Suprapubic skin (tissue), 4 donors: ENCODE measurements at regions not wholly inside any gene's neighbourhood (a gene's known extent, or its start where the extent isn't known, plus 50 kb on each side); places are given as distances from the start of the nearest gene placed in this dataset.

Source experiments
- DNase-seq, 2 donors: peaks; one replicate each; pipeline ENCODE4 v3.0.0-alpha.2; 2019; ENCODE audit warnings: low spot score in 2 of 2
- H3K27ac ChIP-seq: fragments of 200-600 bp; sonication (generic); one replicate; pipeline ENCODE4 v1.5.1; 2019
- H3K27me3 ChIP-seq: fragments of 200-600 bp; sonication (generic); one replicate; pipeline ENCODE4 v1.5.1; 2019
- H3K36me3 ChIP-seq: fragments of 200-600 bp; sonication (generic); one replicate; pipeline ENCODE4 v1.5.1; 2019
- H3K4me1 ChIP-seq: fragments of 200-600 bp; sonication (generic); one replicate; pipeline ENCODE4 v1.5.1; 2019
- H3K4me3 ChIP-seq: fragments of 200-600 bp; sonication (generic); one replicate; pipeline ENCODE4 v1.5.1; 2019; ENCODE audit warnings: mild to moderate bottlenecking
- H3K9me3 ChIP-seq: fragments of 200-600 bp; sonication (generic); one replicate; pipeline ENCODE4 v1.5.1; 2019
- EP300 ChIP-seq: sonication (generic); formaldehyde crosslinking; IDR thresholded peaks from one replicate; pipeline ENCODE4 v1.6.1; 2017; ENCODE audit warnings: antibody characterized with exemption
- POLR2A ChIP-seq, 2 donors: fragments of 450-650 bp; IDR thresholded peaks; one replicate each; pipeline ENCODE4 v1.6.1; 2017; ENCODE audit warnings: antibody characterized with exemption in 2 of 2, mild to moderate bottlenecking in 2 of 2, moderate library complexity in 2 of 2
- POLR2AphosphoS5 ChIP-seq, 3 donors: sonication (generic); formaldehyde crosslinking; IDR thresholded peaks; one replicate each; pipeline ENCODE4 v1.6.1; 2017; ENCODE audit warnings: antibody characterized with exemption in 3 of 3
- WGBS: methylation state at CpG from one replicate; pipeline ENCODE4 v1.1.5; 2018; 5-methylcytosine and 5-hydroxymethylcytosine counted together
- TF ChIP-seq, protein P1 (sequence below), 2 donors: fragments of 200-600 bp in 1 of 2; fragments of 450-650 bp in 1 of 2; sonication (generic) in 1 of 2; IDR thresholded peaks; one replicate each; pipeline ENCODE4 v1.5.1; 2016 to 2019; ENCODE audit warnings: antibody characterized with exemption in 2 of 2, mild to moderate bottlenecking in 1 of 2, moderate library complexity in 1 of 2

DNA sequence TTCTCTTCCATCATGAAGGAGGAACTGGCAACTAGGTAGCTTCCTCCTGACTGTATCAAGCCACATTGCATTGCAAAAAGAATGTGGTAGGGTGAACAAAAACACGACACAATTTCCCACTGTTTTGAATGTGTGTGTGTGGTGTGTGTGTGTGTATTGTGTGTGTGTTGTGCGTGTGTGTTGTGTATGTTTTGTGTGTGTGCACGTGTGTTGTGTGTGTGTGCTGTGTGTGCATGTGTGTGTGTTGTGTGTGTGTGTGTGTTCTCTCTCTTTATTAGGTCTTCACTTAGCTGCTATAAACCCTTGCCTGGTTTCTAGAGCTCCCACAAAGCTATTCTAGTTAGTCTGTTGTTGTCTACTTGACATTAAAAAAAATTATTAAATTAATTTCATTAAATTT lies 550.0 kb upstream of the GYPC start:
- WGBS, result 90% methylated on average over 3 of the region's 3 CpGs
- Histone ChIP-seq H3K4me1 (no peaks in the 10 kb centered on the region), H3K27ac (no peak overlapping the region), H3K4me3 (no peak overlapping the region), H3K27me3 (no peaks in the 10 kb centered on the region), H3K9me3 (no peaks in the 10 kb centered on the region), H3K36me3 (no peaks in the 10 kb centered on the region)
- DNase-seq, result no peak
- TF ChIP-seq POLR2AphosphoS5 (IDR thresholded peaks at IDR 0.05) (no peak), EP300 (no peak), POLR2A (IDR thresholded peaks at IDR 0.05) (no peak)
- TF ChIP-seq, protein P1, sequence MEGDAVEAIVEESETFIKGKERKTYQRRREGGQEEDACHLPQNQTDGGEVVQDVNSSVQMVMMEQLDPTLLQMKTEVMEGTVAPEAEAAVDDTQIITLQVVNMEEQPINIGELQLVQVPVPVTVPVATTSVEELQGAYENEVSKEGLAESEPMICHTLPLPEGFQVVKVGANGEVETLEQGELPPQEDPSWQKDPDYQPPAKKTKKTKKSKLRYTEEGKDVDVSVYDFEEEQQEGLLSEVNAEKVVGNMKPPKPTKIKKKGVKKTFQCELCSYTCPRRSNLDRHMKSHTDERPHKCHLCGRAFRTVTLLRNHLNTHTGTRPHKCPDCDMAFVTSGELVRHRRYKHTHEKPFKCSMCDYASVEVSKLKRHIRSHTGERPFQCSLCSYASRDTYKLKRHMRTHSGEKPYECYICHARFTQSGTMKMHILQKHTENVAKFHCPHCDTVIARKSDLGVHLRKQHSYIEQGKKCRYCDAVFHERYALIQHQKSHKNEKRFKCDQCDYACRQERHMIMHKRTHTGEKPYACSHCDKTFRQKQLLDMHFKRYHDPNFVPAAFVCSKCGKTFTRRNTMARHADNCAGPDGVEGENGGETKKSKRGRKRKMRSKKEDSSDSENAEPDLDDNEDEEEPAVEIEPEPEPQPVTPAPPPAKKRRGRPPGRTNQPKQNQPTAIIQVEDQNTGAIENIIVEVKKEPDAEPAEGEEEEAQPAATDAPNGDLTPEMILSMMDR (IDR thresholded peaks at IDR 0.05), result no peak

- DNase-seq, result no peak
- Histone ChIP-seq H3K4me3 (no peak overlapping the region), H3K4me1 (no peaks in the 10 kb centered on the region), H3K27ac (no peak overlapping the region), H3K27me3 (no peaks in the 10 kb centered on the region), H3K9me3 (no peaks in the 10 kb centered on the region), H3K36me3 (no peaks in the 10 kb centered on the region)
- TF ChIP-seq POLR2AphosphoS5 (IDR thresholded peaks at IDR 0.05) (no peak), EP300 (no peak), POLR2A (IDR thresholded peaks at IDR 0.05) (no peak)
- TF ChIP-seq, protein P1 (IDR thresholded peaks at IDR 0.05), result no peak
- 100% methylated on average over 1 of the region's 1 CpG for WGBS
Observed at GRCh38 chr2:126107883-126108282, 548.1 kb upstream of the GYPC start.

DNA sequence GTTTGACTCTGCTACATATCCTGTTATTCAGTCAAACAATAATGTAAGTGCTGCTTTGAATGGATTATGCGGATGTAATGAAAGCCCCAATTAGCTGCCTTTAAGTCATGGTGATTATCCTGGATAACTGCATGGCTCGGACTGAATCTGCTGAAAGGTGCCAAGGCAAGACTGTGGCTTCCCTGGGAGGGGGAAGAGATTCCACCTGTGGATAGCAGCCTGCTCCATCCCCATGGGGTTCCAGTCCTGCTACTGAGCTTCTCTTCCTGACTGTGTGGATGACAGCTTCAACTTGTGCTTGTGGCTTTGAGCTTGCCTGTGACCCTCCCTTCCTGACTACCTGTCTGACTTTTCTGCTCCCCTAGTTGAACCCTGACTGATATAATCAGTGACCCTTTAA lies 540.0 kb upstream of the GYPC start:
- DNase-seq, result no peak
- Histone ChIP-seq H3K27me3 (no peaks in the 10 kb centered on the region), H3K27ac (no peak overlapping the region), H3K4me3 (no peak overlapping the region), H3K9me3 (no peaks in the 10 kb centered on the region), H3K4me1 (no peaks in the 10 kb centered on the region), H3K36me3 (no peaks in the 10 kb centered on the region)
- TF ChIP-seq, protein P1 (IDR thresholded peaks at IDR 0.05), result no peak
- TF ChIP-seq POLR2A (IDR thresholded peaks at IDR 0.05), result no peak
- TF ChIP-seq EP300, result no peak
- no peak for TF ChIP-seq POLR2AphosphoS5 (IDR thresholded peaks at IDR 0.05)
- 91% methylated on average over 2 of the region's 2 CpGs for WGBS

- H3K4me1 ChIP-seq, result no peaks in the 10 kb centered on the region
- 81% methylated on average over 1 of the region's 1 CpG for WGBS
- no peaks in the 10 kb centered on the region for H3K27me3 ChIP-seq
- no peaks in the 10 kb centered on the region for H3K36me3 ChIP-seq
- no peak overlapping the region for H3K27ac ChIP-seq
- no peaks in the 10 kb centered on the region for H3K9me3 ChIP-seq
- DNase-seq, result no peak
- TF ChIP-seq EP300 (no peak), POLR2A (IDR thresholded peaks at IDR 0.05) (no peak), POLR2AphosphoS5 (IDR thresholded peaks at IDR 0.05) (no peak)
- TF ChIP-seq, protein P1 (IDR thresholded peaks at IDR 0.05), result no peak
- no peak overlapping the region for H3K4me3 ChIP-seq
Observed at GRCh38 chr2:126117886-126118285, 538.1 kb upstream of the GYPC start.

- H3K27ac ChIP-seq, result no peak overlapping the region
- TF ChIP-seq POLR2A (IDR thresholded peaks at IDR 0.05), result no peak
- TF ChIP-seq POLR2AphosphoS5 (IDR thresholded peaks at IDR 0.05), result no peak
- TF ChIP-seq EP300, result no peak
- TF ChIP-seq, protein P1 (IDR thresholded peaks at IDR 0.05), result no peak
- 56% methylated on average over 1 of the region's 1 CpG for WGBS
- DNase-seq, result no peak
- no peaks in the 10 kb centered on the region for H3K9me3 ChIP-seq
- H3K4me3 ChIP-seq, result no peak overlapping the region
- no peaks in the 10 kb centered on the region for H3K27me3 ChIP-seq
- H3K4me1 ChIP-seq, result no peaks in the 10 kb centered on the region
- H3K36me3 ChIP-seq, result no peaks in the 10 kb centered on the region
Observed at GRCh38 chr2:126145752-126146151, 510.2 kb upstream of the GYPC start.
